ENCODE measurements at regions not wholly inside any gene's neighbourhood (a gene's known extent, or its start where the extent isn't known, plus 50 kb on each side); places are given as distances from the start of the nearest gene placed in this dataset.

DNA sequence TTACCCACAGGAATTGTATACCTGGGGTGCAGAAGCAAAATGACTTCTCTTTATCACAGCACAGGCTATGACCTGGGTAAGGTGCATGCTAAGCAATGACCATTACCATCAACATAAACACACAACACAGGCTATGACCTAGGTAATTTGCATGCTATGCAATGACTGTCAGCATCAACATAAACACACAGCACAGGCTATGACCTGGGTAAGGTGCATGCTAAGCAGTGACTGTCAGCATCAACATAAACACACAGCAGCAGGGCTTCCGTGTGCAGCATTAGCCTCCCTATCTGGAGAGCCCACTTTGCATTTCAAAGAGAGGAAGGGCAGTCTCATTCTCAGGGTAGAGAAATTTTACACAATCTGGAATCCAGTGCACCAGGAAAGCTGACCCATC, 583.0 kb downstream of the TMEM121 start:
- TF ChIP-seq, protein P1, sequence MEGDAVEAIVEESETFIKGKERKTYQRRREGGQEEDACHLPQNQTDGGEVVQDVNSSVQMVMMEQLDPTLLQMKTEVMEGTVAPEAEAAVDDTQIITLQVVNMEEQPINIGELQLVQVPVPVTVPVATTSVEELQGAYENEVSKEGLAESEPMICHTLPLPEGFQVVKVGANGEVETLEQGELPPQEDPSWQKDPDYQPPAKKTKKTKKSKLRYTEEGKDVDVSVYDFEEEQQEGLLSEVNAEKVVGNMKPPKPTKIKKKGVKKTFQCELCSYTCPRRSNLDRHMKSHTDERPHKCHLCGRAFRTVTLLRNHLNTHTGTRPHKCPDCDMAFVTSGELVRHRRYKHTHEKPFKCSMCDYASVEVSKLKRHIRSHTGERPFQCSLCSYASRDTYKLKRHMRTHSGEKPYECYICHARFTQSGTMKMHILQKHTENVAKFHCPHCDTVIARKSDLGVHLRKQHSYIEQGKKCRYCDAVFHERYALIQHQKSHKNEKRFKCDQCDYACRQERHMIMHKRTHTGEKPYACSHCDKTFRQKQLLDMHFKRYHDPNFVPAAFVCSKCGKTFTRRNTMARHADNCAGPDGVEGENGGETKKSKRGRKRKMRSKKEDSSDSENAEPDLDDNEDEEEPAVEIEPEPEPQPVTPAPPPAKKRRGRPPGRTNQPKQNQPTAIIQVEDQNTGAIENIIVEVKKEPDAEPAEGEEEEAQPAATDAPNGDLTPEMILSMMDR (IDR thresholded peaks at IDR 0.05), result no peak
- no peak for TF ChIP-seq POLR2A (IDR thresholded peaks at IDR 0.05)
- no peak for TF ChIP-seq POLR2AphosphoS5 (IDR thresholded peaks at IDR 0.05; ENCODE audit: insufficient read depth in 1 of 2, low read depth in 1 of 2)
